Kidney (tissue), 13 donors: ENCODE measurements at regions not wholly inside any gene's neighbourhood (a gene's known extent, or its start where the extent isn't known, plus 50 kb on each side); places are given as distances from the start of the nearest gene placed in this dataset.

Source experiments
- DNase-seq, 5 donors: peaks; one replicate each; pipeline ENCODE4 v3.0.0-alpha.2; 2013 to 2020
- FAIRE-seq: peaks from 2 replicates; lab custom pipeline; 2012; peaks lifted over from hg19 to GRCh38; lab: Jason Lieb, UNC
- H3K27ac ChIP-seq, 2 donors: one replicate each; pipeline ENCODE4 v1.7.0; 2013; ENCODE audit warnings: low read depth in 2 of 2, low read length in 2 of 2, inconsistent platforms in 1 of 2
- H3K27me3 ChIP-seq: one replicate; pipeline ENCODE4 v1.7.1; 2013; ENCODE audit warnings: low read length, inconsistent platforms; ENCODE audit not compliant: control insufficient read depth, insufficient read depth
- H3K36me3 ChIP-seq, 3 donors: one replicate each; pipeline versions ENCODE4 v1.7.0 to v1.7.1; 2013; ENCODE audit warnings: low read length in 3 of 3, control low read depth in 1 of 3, inconsistent platforms in 1 of 3; ENCODE audit not compliant: insufficient read depth in 3 of 3, control insufficient read depth in 2 of 3
- H3K4me1 ChIP-seq, 3 donors: one replicate each; pipeline versions ENCODE4 v1.7.0 to v1.7.1; 2013; ENCODE audit warnings: low read length in 3 of 3, inconsistent platforms in 1 of 3, low read depth in 1 of 3; ENCODE audit not compliant: control insufficient read depth in 2 of 3, insufficient read depth in 2 of 3
- H3K4me3 ChIP-seq, 3 donors: one replicate each; pipeline versions ENCODE4 v1.7.0 to v1.8.1; 2013; ENCODE audit warnings: low read length in 3 of 3, control low read depth in 1 of 3, inconsistent platforms in 1 of 3
- H3K9ac ChIP-seq, 3 donors: one replicate each; pipeline versions ENCODE4 v1.7.0 to v1.7.1; 2013; ENCODE audit warnings: low read length in 3 of 3, control low read depth in 1 of 3, inconsistent platforms in 1 of 3
- H3K9me3 ChIP-seq, 3 donors: one replicate each; pipeline versions ENCODE4 v1.7.0 to v1.7.1; 2013; ENCODE audit warnings: low read length in 3 of 3, control low read depth in 1 of 3, inconsistent platforms in 1 of 3; ENCODE audit not compliant: control insufficient read depth in 2 of 3, insufficient read depth in 1 of 3
- intact Hi-C: fragments of 100-400 bp; cut with DNase I; formaldehyde crosslinking; loops from one replicate; pipeline ENCODE4 v1.11.1; 2022
- TF ChIP-seq, protein P1 (sequence below): IDR thresholded peaks from 3 replicates; pipeline ENCODE4 v1.5.1; 2012; ENCODE audit warnings: mild to moderate bottlenecking, moderate library complexity, borderline replicate concordance; ENCODE audit not compliant: insufficient read depth; ENCODE audit errors: extremely low read depth
- donor health status: control.
- donor health status: control.
- donor health status: control.
- donor health status: control.
- donor health status: control.
- donor health status: DM: yes; HTN: yes; CAD: no.
- donor health status: Normal renal cell carcinoma (clear cell type).

DNA sequence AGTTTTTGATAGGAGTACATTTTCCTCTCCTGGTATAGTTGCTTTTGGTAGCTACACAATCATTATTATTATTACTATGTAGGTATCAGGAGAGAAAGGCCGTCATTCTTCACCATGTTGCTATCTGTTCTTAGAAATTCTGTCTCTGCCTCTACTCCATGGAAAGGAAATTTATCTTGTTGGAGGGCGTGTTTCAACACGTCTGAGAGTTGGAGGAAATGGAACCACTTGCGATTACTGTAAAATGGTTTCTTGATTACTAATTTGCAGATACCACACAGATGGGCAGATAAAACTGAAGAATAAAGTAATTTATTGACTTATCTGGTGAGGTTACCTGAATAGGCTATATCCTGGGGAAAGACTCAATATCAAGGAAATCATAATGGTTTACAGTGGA, 488.4 kb downstream of the NR2F2 start:
- no peak overlapping the region for H3K27ac ChIP-seq
- no peaks in the 10 kb centered on the region for H3K4me1 ChIP-seq
- no peaks in the 10 kb centered on the region for H3K9me3 ChIP-seq
- DNase-seq (no peak), FAIRE-seq (no peak)
- TF ChIP-seq, protein P1, sequence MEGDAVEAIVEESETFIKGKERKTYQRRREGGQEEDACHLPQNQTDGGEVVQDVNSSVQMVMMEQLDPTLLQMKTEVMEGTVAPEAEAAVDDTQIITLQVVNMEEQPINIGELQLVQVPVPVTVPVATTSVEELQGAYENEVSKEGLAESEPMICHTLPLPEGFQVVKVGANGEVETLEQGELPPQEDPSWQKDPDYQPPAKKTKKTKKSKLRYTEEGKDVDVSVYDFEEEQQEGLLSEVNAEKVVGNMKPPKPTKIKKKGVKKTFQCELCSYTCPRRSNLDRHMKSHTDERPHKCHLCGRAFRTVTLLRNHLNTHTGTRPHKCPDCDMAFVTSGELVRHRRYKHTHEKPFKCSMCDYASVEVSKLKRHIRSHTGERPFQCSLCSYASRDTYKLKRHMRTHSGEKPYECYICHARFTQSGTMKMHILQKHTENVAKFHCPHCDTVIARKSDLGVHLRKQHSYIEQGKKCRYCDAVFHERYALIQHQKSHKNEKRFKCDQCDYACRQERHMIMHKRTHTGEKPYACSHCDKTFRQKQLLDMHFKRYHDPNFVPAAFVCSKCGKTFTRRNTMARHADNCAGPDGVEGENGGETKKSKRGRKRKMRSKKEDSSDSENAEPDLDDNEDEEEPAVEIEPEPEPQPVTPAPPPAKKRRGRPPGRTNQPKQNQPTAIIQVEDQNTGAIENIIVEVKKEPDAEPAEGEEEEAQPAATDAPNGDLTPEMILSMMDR: no peak
- H3K9ac ChIP-seq: no peak overlapping the region
- H3K27me3 ChIP-seq: no peaks in the 10 kb centered on the region
- intact Hi-C loops: no loop called here
- H3K4me3 ChIP-seq: no peak overlapping the region
- H3K36me3 ChIP-seq: no peaks in the 10 kb centered on the region

DNA sequence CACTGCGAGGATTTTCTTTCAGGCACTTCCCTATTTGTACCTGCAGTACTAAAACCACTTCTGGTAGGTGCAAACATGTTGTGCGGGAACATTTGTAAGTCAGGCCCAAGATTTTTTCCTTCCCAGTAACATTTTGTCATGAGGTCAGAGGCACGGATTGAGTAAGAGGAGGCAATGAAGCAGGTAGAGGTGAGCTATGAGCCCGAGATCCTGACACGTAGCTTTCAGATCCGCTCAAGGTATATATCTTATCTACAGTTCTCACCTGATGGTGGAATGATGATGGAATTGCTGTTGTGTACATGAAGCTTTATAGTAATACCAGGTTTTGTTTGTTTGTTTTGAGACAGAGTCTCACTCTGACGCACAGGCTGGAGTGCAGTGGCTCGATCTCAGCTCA, 497.5 kb downstream of the NR2F2 start:
- H3K9me3 ChIP-seq: no peaks in the 10 kb centered on the region
- intact Hi-C loops: no loop called here

DNA sequence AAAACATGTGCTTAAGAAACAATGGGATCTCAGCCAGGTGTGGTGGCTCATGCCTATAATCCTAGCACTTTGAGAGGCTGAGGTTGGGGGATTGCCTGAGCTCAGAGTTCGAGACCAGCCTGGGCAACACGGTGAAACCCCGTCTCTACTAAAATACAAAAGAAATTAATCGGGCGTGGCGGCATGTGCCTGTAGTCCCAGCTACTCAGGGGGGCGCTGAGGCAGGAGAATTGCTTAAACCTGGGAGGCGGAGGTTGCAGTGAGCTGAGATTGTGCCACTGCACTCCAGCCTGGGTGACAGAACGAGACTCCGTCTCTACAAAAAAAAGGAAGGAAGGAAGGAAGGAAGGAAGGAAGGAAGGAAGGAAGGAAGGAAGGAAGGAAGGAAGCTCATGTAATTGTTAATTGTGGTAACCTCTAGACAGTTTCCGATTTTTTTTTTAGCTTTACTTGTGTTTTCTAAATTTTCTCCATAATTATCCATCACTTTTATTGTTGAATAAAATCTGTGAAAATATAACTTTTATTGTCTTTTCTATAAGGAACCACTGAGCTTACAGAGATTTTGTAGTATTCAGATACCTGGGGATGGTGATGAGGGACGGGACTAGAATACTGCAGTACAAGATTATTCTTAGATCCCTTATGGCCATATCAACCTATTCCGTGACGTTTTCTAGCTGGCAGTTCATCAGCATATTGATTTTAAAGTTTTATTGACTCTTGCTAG, 506.9 kb downstream of the NR2F2 start:
- no peak overlapping the region for H3K9ac ChIP-seq
- intact Hi-C loops: no loop called here
- TF ChIP-seq, protein P1: no peak
- H3K9me3 ChIP-seq: peaks cover 0 to 4% (median 3%) of the 10 kb centered on the region in 3 donors
- no peak overlapping the region for H3K4me3 ChIP-seq
- no peak for FAIRE-seq
- no peak overlapping the region for H3K27ac ChIP-seq
- no peaks in the 10 kb centered on the region for H3K4me1 ChIP-seq
- H3K36me3 ChIP-seq: no peaks in the 10 kb centered on the region
- DNase-seq: no peak
- H3K27me3 ChIP-seq: no peaks in the 10 kb centered on the region

More for the DNA sequence above, 497.5 kb downstream of the NR2F2 start:
- Histone ChIP-seq H3K27me3 (no peaks in the 10 kb centered on the region), H3K4me1 (no peaks in the 10 kb centered on the region), H3K27ac (no peak overlapping the region), H3K4me3 (no peak overlapping the region), H3K36me3 (no peaks in the 10 kb centered on the region), H3K9ac (no peak overlapping the region)
- TF ChIP-seq, protein P1: no peak
- FAIRE-seq (no peak), DNase-seq (no peak)
